ENCODE measurements at regions not wholly inside any gene's neighbourhood (a gene's known extent, or its start where the extent isn't known, plus 50 kb on each side); places are given as distances from the start of the nearest gene placed in this dataset.

DNA sequence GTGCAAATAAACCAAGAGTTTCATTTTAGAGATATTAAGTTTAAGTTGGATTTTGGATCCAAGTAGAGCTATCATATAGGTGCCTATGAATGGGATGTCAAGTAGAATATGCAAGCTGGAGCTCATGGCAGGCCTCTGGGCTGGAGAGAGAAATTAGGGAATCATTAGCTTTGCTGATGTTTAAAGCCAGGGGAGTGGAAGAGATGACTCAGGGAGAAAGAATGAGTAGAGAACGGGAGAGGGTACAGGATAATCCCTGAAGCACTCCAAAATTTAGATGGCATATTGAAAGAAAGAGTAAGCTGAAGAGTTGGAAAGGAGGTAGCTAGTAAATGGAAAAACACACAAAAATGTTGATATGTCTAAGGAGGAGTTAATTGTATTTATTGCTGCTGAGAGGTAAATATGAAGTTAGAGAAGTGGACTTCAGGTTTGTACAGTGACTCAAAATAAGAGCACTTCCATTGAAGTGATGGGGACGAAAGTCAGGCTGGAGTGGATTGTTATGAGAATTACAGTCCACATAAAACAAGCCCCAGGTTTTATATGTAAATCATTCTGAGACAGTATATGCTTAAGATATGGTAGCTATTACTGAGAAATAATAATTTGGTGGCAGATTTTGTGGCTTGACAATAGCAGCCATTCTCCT, 72.5 kb upstream of the GRXCR1 start:
- Histone ChIP-seq H3K27me3 (replicated peaks in 1 of 4; ENCODE audit: control extremely low read depth in 1 of 4, control insufficient read depth in 3 of 4, insufficient read depth in 4 of 4, low read length in 3 of 4) (no peaks in the 10 kb centered on the region), H3K27ac (ENCODE audit: low read length in 2 of 2) (no peak overlapping the region), H3K4me3 (ENCODE audit: control extremely low read depth in 1 of 5, extremely low read depth in 1 of 5, insufficient read depth in 1 of 5, low read depth in 2 of 5, low read length in 4 of 5) (no peak overlapping the region), H3K4me1 (ENCODE audit: control insufficient read depth in 2 of 2, insufficient read depth in 2 of 2, low read length in 2 of 2) (peaks cover 11 to 17% of the 10 kb centered on the region in 2 donors), H3K79me2 (ENCODE audit: control insufficient read depth, insufficient read depth, low read length) (no peaks in the 10 kb centered on the region), H3K4me2 (replicated peaks; ENCODE audit: low read depth, low read length, poor library complexity, severe bottlenecking) (no peak overlapping the region), H3K36me3 (replicated peaks in 1 of 2; ENCODE audit: control extremely low read depth in 1 of 2, control insufficient read depth in 1 of 2, extremely low read depth in 1 of 2, insufficient read depth in 2 of 2, low read length in 1 of 2) (no peaks in the 10 kb centered on the region), H4K20me1 (ENCODE audit: control insufficient read depth, insufficient read depth, low read length, poor library complexity, severe bottlenecking) (no peaks in the 10 kb centered on the region), H2AFZ (ENCODE audit: insufficient read depth, low read depth, low read length, poor library complexity, severe bottlenecking) (no peak overlapping the region), H3K9me3 (ENCODE audit: control extremely low read depth in 1 of 3, control insufficient read depth in 2 of 3, insufficient read depth in 1 of 3, low read length in 2 of 3) (no peaks in the 10 kb centered on the region), H3K9ac (ENCODE audit: low read length) (no peak overlapping the region)
- H3K27me3 Mint-ChIP-seq = no peaks in the 10 kb centered on the region
- DNase-seq (no peak), ATAC-seq (ENCODE audit: low read depth) (no peak)
- no peak overlapping the region for H3K4me3 Mint-ChIP-seq
- TF ChIP-seq, protein P1, sequence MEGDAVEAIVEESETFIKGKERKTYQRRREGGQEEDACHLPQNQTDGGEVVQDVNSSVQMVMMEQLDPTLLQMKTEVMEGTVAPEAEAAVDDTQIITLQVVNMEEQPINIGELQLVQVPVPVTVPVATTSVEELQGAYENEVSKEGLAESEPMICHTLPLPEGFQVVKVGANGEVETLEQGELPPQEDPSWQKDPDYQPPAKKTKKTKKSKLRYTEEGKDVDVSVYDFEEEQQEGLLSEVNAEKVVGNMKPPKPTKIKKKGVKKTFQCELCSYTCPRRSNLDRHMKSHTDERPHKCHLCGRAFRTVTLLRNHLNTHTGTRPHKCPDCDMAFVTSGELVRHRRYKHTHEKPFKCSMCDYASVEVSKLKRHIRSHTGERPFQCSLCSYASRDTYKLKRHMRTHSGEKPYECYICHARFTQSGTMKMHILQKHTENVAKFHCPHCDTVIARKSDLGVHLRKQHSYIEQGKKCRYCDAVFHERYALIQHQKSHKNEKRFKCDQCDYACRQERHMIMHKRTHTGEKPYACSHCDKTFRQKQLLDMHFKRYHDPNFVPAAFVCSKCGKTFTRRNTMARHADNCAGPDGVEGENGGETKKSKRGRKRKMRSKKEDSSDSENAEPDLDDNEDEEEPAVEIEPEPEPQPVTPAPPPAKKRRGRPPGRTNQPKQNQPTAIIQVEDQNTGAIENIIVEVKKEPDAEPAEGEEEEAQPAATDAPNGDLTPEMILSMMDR (IDR thresholded peaks at IDR 0.05) = no peak
- no peak for TF ChIP-seq EZH2 (IDR thresholded peaks at IDR 0.05; ENCODE audit: borderline replicate concordance, insufficient read depth, low read depth, low read length, poor library complexity, severe bottlenecking)
- H3K4me1 Mint-ChIP-seq = peaks cover 15% of the 10 kb centered on the region
- no peaks in the 10 kb centered on the region for H3K9me3 Mint-ChIP-seq (ENCODE audit: insufficient read depth)
- ChIA-PET POLR2A (no interaction called here), CTCF (interaction anchor here (0.8 kb wide), 1 partner anchor 252 kb away, joined by 3 read pairs; no protein-coding TSS in a partner anchor)
- intact Hi-C loops (cut with micrococcal nuclease) = no loop called here
- H3K27ac Mint-ChIP-seq = no peak overlapping the region
- WGBS (ENCODE audit: insufficient coverage) = 100% methylated on average over 1 of the region's 2 CpGs

DNA sequence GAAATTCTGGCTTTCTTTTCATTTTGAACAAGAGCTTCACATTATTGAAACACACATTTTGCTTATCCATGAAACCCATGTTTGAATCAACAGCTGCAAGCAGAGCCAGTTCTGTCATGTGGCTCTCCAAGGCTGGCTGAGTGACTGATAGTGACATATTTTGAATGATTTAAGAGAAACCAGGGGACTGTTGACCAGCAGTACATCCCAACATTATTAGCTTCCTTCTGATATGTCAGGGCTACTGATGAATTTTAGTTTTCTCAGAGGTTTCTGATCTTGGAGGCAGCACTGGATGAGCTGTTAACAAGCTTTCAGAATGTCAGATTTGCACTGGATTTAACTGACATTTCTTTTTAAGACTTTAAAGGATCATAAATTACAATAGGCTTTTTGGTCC, 74.6 kb upstream of the GRXCR1 start:
- TF ChIP-seq EZH2 (IDR thresholded peaks at IDR 0.05; ENCODE audit: borderline replicate concordance, insufficient read depth, low read depth, low read length, poor library complexity, severe bottlenecking) = no peak
- TF ChIP-seq, protein P1 (IDR thresholded peaks at IDR 0.05) = no peak
- no peaks in the 10 kb centered on the region for H3K79me2 ChIP-seq (ENCODE audit: control insufficient read depth, insufficient read depth, low read length)
- no peak overlapping the region for H3K27ac ChIP-seq (ENCODE audit: low read length in 2 of 2)
- ChIA-PET POLR2A (no interaction called here), CTCF (interaction anchor here (1.0 to 2.9 kb wide), 4 partner anchors 140 to 251 kb away, joined by 3 to 39 read pairs (median 8); no protein-coding TSS in a partner anchor)
- no peak overlapping the region for H3K4me3 ChIP-seq (ENCODE audit: control extremely low read depth in 1 of 5, extremely low read depth in 1 of 5, insufficient read depth in 1 of 5, low read depth in 2 of 5, low read length in 4 of 5)
- peaks cover 0 to 3% (median 0%) of the 10 kb centered on the region in 4 experiments for H3K27me3 ChIP-seq (replicated peaks in 1 of 4; ENCODE audit: control extremely low read depth in 1 of 4, control insufficient read depth in 3 of 4, insufficient read depth in 4 of 4, low read length in 3 of 4)
- H3K4me3 Mint-ChIP-seq = no peak overlapping the region
- intact Hi-C loops (cut with micrococcal nuclease) = loop anchor here (1.0 kb wide), 1 partner anchor 250 kb away; no protein-coding TSS in a partner anchor
- ATAC-seq (ENCODE audit: low read depth) (no peak), DNase-seq (no peak)
- H3K27ac Mint-ChIP-seq = no peak overlapping the region
- H4K20me1 ChIP-seq (ENCODE audit: control insufficient read depth, insufficient read depth, low read length, poor library complexity, severe bottlenecking) = no peaks in the 10 kb centered on the region
- peaks cover 11 to 17% of the 10 kb centered on the region in 2 donors for H3K4me1 ChIP-seq (ENCODE audit: control insufficient read depth in 2 of 2, insufficient read depth in 2 of 2, low read length in 2 of 2)
- H3K36me3 ChIP-seq (replicated peaks in 1 of 2; ENCODE audit: control extremely low read depth in 1 of 2, control insufficient read depth in 1 of 2, extremely low read depth in 1 of 2, insufficient read depth in 2 of 2, low read length in 1 of 2) = no peaks in the 10 kb centered on the region
- H3K4me1 Mint-ChIP-seq = peaks cover 15% of the 10 kb centered on the region
- H3K27me3 Mint-ChIP-seq = no peaks in the 10 kb centered on the region
- no peaks in the 10 kb centered on the region for H3K9me3 ChIP-seq (ENCODE audit: control extremely low read depth in 1 of 3, control insufficient read depth in 2 of 3, insufficient read depth in 1 of 3, low read length in 2 of 3)
- H3K4me2 ChIP-seq (replicated peaks; ENCODE audit: low read depth, low read length, poor library complexity, severe bottlenecking) = no peak overlapping the region
- no peaks in the 10 kb centered on the region for H3K9me3 Mint-ChIP-seq (ENCODE audit: insufficient read depth)
- peak overlapping the region; percentile 0 for H2AFZ ChIP-seq (ENCODE audit: insufficient read depth, low read depth, low read length, poor library complexity, severe bottlenecking)
- H3K9ac ChIP-seq (ENCODE audit: low read length) = no peak overlapping the region

Measured in B cell (primary cell).